DOHH2 (cell line): ENCODE measurements at regions not wholly inside any gene's neighbourhood (a gene's known extent, or its start where the extent isn't known, plus 50 kb on each side); places are given as distances from the start of the nearest gene placed in this dataset.

Source experiments
- CTCF ChIP-seq: fragments of 200-600 bp; sonication (generic); IDR thresholded peaks from one replicate; pipeline ENCODE4 v1.5.1; 2014; ENCODE audit warnings: antibody characterized with exemption, mild to moderate bottlenecking, low read depth, low read length; ENCODE audit not compliant: poor library complexity, severe bottlenecking
- EZH2phosphoT487 ChIP-seq: fragments of 200-600 bp; sonication (generic); IDR thresholded peaks from 2 replicates; pipeline ENCODE4 v1.6.1; 2017; ENCODE audit warnings: borderline replicate concordance, mild to moderate bottlenecking, antibody characterized with exemption, low read length, moderate library complexity, mixed read lengths

- no peak for TF ChIP-seq CTCF
- TF ChIP-seq EZH2phosphoT487 = no peak
Measured at GRCh38 chr5:107067395-107067794, 603.3 kb downstream of the EFNA5 start.
